ENCODE measurements at regions not wholly inside any gene's neighbourhood (a gene's known extent, or its start where the extent isn't known, plus 50 kb on each side); places are given as distances from the start of the nearest gene placed in this dataset.
A peak's percentile ranks its signal among the peaks of the same experiment; 100 is the strongest.
"Not testable (repeated sequence)": the region's sequence is repeated elsewhere in the genome, so short reads cannot be mapped to it uniquely, and the experiment has no call there.

GRCh38 chr3:180743813-180744590 lies 64.7 kb upstream of the CCDC39 start:
- H3K4me3 ChIP-seq = no peak overlapping the region
- no peaks in the 10 kb centered on the region for H3K36me3 ChIP-seq
- H3K27me3 ChIP-seq = no peaks in the 10 kb centered on the region; the same call in 1 of the 2 replicates
- H3K9me3 ChIP-seq = no peaks in the 10 kb centered on the region
- no peak for DNase-seq

GRCh38 chr3:180747805-180748361 lies 68.6 kb upstream of the CCDC39 start:
- Histone ChIP-seq H3K4me3 (no peak overlapping the region), H3K27me3 (no peaks in the 10 kb centered on the region; the same call in 1 of the 2 replicates), H3K36me3 (no peaks in the 10 kb centered on the region), H3K9me3 (no peaks in the 10 kb centered on the region)
- no peak for DNase-seq

DNA sequence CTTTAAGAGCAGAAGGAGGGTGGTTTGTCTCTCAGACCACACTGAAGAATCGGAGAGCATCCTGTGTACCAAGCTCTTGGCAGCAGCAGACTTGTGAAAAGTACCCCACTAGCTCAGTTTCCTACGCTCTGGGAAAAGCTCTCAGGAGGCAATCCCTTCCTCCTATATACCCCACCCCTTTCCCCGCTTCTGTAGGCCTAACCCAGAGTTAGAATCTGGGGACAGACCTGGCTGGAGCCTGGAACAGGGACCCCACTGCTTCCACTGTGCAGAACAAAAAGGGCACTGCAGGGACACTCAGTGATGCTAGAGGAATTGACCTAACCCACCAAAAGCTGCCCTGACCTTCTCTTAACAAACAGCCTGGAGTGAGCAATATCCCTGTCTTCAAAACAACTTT lies 70.0 kb upstream of the CCDC39 start:
- Histone ChIP-seq H3K9me3 (no peaks in the 10 kb centered on the region), H3K36me3 (no peaks in the 10 kb centered on the region), H3K27me3 (no peaks in the 10 kb centered on the region; the same call in 1 of the 2 replicates), H3K4me3 (no peak overlapping the region)
- DNase-seq = no peak

- Histone ChIP-seq H3K36me3 (no peaks in the 10 kb centered on the region), H3K4me3 (no peak overlapping the region), H3K9me3 (no peaks in the 10 kb centered on the region), H3K27me3 (no peaks in the 10 kb centered on the region; the same call in 1 of the 2 replicates)
- no peak for DNase-seq
Observed at GRCh38 chr3:180749796-180750195, 70.5 kb upstream of the CCDC39 start.

- no peak for DNase-seq
- H3K4me3 ChIP-seq = no peak overlapping the region
- H3K27me3 ChIP-seq = no peaks in the 10 kb centered on the region
- no peaks in the 10 kb centered on the region for H3K9me3 ChIP-seq
- no peaks in the 10 kb centered on the region for H3K36me3 ChIP-seq
Observed at GRCh38 chr3:180755556-180755955, 76.3 kb upstream of the CCDC39 start.

- no peaks in the 10 kb centered on the region for H3K27me3 ChIP-seq
- no peak for DNase-seq
Observed at GRCh38 chr3:180762866-180763265, 83.6 kb upstream of the CCDC39 start.

DNA sequence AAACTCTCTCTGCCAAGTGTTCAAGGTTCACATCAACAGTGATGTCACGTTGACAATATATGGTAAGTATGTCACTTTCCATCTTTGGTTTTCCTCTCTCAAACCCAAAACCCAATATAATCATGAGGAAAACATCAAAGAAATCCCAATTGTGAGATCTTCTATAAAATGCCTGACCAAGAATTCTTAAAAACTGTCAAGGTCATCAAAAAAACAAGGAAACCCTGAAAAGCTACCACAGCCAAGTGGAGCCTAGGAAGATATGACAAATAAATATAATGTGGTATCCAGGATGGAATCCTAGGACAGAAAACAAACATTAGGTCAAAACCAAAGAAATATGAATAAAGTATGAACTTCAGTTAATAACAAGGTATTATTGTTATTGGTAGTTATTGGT lies 85.2 kb upstream of the CCDC39 start:
- no peak overlapping the region for H3K4me3 ChIP-seq
- DNase-seq = no peak
- no peaks in the 10 kb centered on the region for H3K36me3 ChIP-seq

More at GRCh38 chr3:180762866-180763265, 83.6 kb upstream of the CCDC39 start:
- H3K36me3 ChIP-seq = no peaks in the 10 kb centered on the region
- no peak overlapping the region for H3K4me3 ChIP-seq
- no peaks in the 10 kb centered on the region for H3K9me3 ChIP-seq

GRCh38 chr3:180770639-180771038 lies 91.3 kb upstream of the CCDC39 start:
- DNase-seq = no peak
- Histone ChIP-seq H3K9me3 (no peaks in the 10 kb centered on the region), H3K27me3 (no peaks in the 10 kb centered on the region), H3K36me3 (no peaks in the 10 kb centered on the region), H3K4me3 (no peak overlapping the region)

More for the DNA sequence above, 85.2 kb upstream of the CCDC39 start:
- H3K9me3 ChIP-seq = no peaks in the 10 kb centered on the region
- no peaks in the 10 kb centered on the region for H3K27me3 ChIP-seq

GRCh38 chr3:180776433-180776832 lies 97.1 kb upstream of the CCDC39 start:
- no peak for DNase-seq
- H3K4me3 ChIP-seq = no peak overlapping the region
- H3K36me3 ChIP-seq = no peaks in the 10 kb centered on the region
- no peaks in the 10 kb centered on the region; the same call in 1 of the 2 replicates for H3K27me3 ChIP-seq
- H3K9me3 ChIP-seq = peaks cover 23% of the 10 kb centered on the region

- no peaks in the 10 kb centered on the region for H3K36me3 ChIP-seq
- no peak overlapping the region for H3K4me3 ChIP-seq
- DNase-seq = no peak
- peaks cover 17% of the 10 kb centered on the region for H3K9me3 ChIP-seq
- H3K27me3 ChIP-seq = no peaks in the 10 kb centered on the region; the same call in 1 of the 2 replicates
Observed at GRCh38 chr3:180782195-180782984, 103.1 kb upstream of the CCDC39 start.

GRCh38 chr3:180786227-180786626 lies 106.9 kb upstream of the CCDC39 start:
- not testable (repeated sequence) for DNase-seq, H3K9me3 ChIP-seq, H3K27me3 ChIP-seq, H3K4me3 ChIP-seq, H3K36me3 ChIP-seq

DNA sequence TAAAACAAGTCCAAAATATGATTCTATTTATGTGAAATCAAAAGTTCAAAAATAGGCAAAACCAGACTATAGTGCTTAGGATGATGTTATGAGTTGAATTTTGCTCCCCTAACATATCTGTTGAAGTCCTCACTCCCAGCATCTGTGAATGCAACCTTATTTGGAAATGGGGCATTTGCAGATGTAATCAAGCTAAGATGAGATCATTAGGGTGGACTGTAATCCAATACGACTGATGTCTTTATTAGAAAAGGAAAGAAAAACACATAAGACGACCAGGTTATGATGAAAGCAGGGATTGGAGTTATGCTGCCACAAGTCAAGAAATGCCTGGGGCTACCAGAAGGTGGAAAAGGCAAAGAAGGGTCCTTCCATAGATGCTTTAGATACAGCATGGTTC lies 110.5 kb upstream of the CCDC39 start:
- Histone ChIP-seq H3K36me3 (no peaks in the 10 kb centered on the region), H3K9me3 (no peaks in the 10 kb centered on the region), H3K4me3 (no peak overlapping the region), H3K27me3 (0 out of 2 replicates have a peak, but pooled peaks cover 2% of the 10 kb centered on the region)
- DNase-seq = no peak

- DNase-seq = no peak
- H3K9me3 ChIP-seq = no peaks in the 10 kb centered on the region
Observed at GRCh38 chr3:180798197-180798596, 114.3 kb upstream of the FXR1 start.

DNA sequence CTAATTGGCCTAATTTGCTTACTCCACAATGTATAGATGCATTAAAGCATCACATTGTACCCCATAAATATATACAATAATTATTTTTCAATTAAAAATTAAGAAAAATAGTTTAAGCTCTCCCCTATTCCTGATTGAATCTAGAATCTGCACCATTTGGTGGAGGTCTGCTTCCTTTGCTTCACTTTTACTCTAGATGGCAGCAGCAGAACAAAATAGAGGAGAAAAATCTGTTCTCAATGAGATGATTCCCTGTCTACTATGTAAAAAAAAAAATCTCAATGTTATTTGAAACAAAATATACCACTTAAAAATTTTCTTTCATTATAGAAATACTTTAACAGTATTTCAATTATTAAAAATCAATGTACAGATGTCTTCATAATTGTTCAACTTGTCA lies 109.6 kb upstream of the FXR1 start:
- no peaks in the 10 kb centered on the region for H3K36me3 ChIP-seq
- no peaks in the 10 kb centered on the region for H3K9me3 ChIP-seq
- H3K4me3 ChIP-seq = no peak overlapping the region
- no peak for DNase-seq
- no peaks in the 10 kb centered on the region for H3K27me3 ChIP-seq

More at GRCh38 chr3:180798197-180798596, 114.3 kb upstream of the FXR1 start:
- H3K4me3 ChIP-seq = no peak overlapping the region
- no peaks in the 10 kb centered on the region for H3K36me3 ChIP-seq
- no peaks in the 10 kb centered on the region for H3K27me3 ChIP-seq

DNA sequence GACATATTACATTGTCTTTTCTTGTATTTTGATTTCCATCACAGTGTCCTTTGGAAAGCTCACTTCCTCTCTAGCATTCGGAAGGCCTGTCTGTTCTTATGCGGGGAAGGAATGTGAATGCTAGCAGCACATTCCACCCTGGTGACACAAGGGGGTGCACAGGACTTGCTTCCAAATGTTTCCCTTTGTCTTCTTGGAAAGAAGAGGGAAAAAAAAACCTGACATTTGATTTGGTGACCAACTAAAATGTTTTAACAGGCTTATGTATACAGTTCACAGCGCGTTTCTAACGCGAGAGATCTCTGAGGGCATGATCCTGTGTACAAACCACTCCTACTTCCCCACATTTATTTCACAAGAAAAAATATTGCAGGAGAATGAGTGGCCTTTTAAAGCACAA lies 107.6 kb upstream of the FXR1 start:
- H3K9me3 ChIP-seq = no peaks in the 10 kb centered on the region
- DNase-seq = peak; percentile 20

DNA sequence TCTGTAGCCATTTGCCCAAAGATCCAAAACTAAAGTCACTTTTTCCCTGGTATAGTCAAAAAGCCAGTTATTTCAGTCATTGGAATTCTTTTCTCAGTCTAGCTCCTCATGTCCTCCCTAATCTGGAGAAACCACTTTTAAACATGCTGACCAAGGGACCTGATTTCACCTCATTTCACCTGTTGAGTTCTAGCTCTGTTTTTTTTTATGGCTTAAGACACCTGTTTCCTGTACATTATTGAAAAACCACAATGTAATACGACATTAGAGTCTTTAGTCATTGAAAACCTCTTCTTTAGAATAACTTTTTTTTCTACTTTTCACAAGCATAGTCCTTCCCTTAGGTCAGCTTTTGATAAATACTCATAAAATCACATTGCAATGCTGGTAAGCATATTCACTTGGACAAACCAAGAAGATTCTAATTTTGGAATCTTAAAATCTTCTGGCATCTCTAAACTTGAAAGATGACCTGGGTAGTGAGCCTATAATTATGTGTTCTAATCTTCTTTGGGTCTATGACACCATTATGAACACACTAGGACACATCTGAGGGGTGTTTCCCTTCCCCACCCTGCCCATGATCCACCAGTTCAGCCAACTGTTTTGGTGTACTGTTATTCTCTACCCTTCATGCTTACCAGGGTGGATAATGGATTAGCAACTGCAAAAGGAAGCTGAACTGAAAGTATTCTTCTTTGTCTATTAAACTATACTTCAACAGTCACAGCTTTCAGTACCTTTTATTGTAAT lies 103.5 kb upstream of the FXR1 start:
- Histone ChIP-seq H3K4me3 (no peak overlapping the region), H3K36me3 (no peaks in the 10 kb centered on the region), H3K9me3 (no peaks in the 10 kb centered on the region), H3K27me3 (peaks cover 3% of the 10 kb centered on the region; the same call in 1 of the 2 replicates)
- no peak for DNase-seq

More for the DNA sequence above, 107.6 kb upstream of the FXR1 start:
- peaks cover 3% of the 10 kb centered on the region; the same call in 1 of the 2 replicates for H3K27me3 ChIP-seq
- H3K4me3 ChIP-seq = no peak overlapping the region
- no peaks in the 10 kb centered on the region for H3K36me3 ChIP-seq

All from MG63 (cell line).